ENCODE measurements at regions not wholly inside any gene's neighbourhood (a gene's known extent, or its start where the extent isn't known, plus 50 kb on each side); places are given as distances from the start of the nearest gene placed in this dataset.

GRCh38 chrX:1102786-1103185, 109.7 kb downstream of the CRLF2 start:
- TF ChIP-seq EZH2 (IDR thresholded peaks at IDR 0.05; ENCODE audit: low read depth, low read length, severe bottlenecking) (no peak), MAX (IDR thresholded peaks at IDR 0.05) (no peak), BCL11A (IDR thresholded peaks at IDR 0.05; ENCODE audit: low read depth in 2 of 2, low read length in 2 of 2) (no peak), SP1 (IDR thresholded peaks at IDR 0.05; ENCODE audit: low read depth, low read length) (no peak), YY1 (IDR thresholded peaks at IDR 0.05; ENCODE audit: low read depth, low read length) (no peak), EP300 (IDR thresholded peaks at IDR 0.05; ENCODE audit: borderline replicate concordance in 1 of 2, low read depth in 2 of 2, low read length in 2 of 2) (no peak)

All from H1 (cell line).